H9 (cell line): ENCODE measurements at regions not wholly inside any gene's neighbourhood (a gene's known extent, or its start where the extent isn't known, plus 50 kb on each side); places are given as distances from the start of the nearest gene placed in this dataset.

ENCODE experiments used
- DNase-seq: peaks from one replicate; pipeline ENCODE4 v3.0.0-alpha.2; 2017
- H2AFZ ChIP-seq: one replicate; pipeline ENCODE4 v1.6.1; 2013; ENCODE audit warnings: mild to moderate bottlenecking, low read length, control low read depth, moderate library complexity
- H2AK5ac ChIP-seq: 2 replicates; pipeline ENCODE4 v1.6.1; 2013; ENCODE audit warnings: low read length, control low read depth, mixed read lengths; ENCODE audit not compliant: insufficient read length
- H2BK120ac ChIP-seq: one replicate; pipeline ENCODE4 v1.6.1; 2013; ENCODE audit warnings: low read depth, mild to moderate bottlenecking, low read length, control low read depth, inconsistent platforms; ENCODE audit not compliant: poor library complexity, severe bottlenecking
- H2BK12ac ChIP-seq: 2 replicates; pipeline ENCODE4 v1.6.1; 2013; ENCODE audit warnings: low read length, control low read depth, mixed read lengths, low read depth; ENCODE audit not compliant: insufficient read length
- H2BK15ac ChIP-seq: 2 replicates; pipeline ENCODE4 v1.6.1; 2013; ENCODE audit warnings: low read depth, low read length, control low read depth
- H2BK20ac ChIP-seq: one replicate; pipeline ENCODE4 v1.6.1; 2013; ENCODE audit warnings: low read depth, mild to moderate bottlenecking, low read length, control low read depth, inconsistent platforms; ENCODE audit not compliant: poor library complexity, severe bottlenecking
- H2BK5ac ChIP-seq: 2 replicates; pipeline ENCODE4 v1.6.1; 2013; ENCODE audit warnings: low read length, control low read depth, mixed read lengths; ENCODE audit not compliant: insufficient read length
- H3K14ac ChIP-seq: 2 replicates; pipeline ENCODE4 v1.6.1; 2013; ENCODE audit warnings: low read length, control low read depth; ENCODE audit not compliant: insufficient read depth
- H3K18ac ChIP-seq: 2 replicates; pipeline ENCODE4 v1.6.1; 2013; ENCODE audit warnings: low read depth, mild to moderate bottlenecking, mixed read lengths, low read length, control low read depth; ENCODE audit not compliant: insufficient read length
- H3K23ac ChIP-seq: 2 replicates; pipeline ENCODE4 v1.6.1; 2013; ENCODE audit warnings: low read length, control low read depth, mixed read lengths, low read depth; ENCODE audit not compliant: insufficient read length
- H3K23me2 ChIP-seq: 2 replicates; pipeline ENCODE4 v1.6.1; 2013; ENCODE audit warnings: low read depth, mild to moderate bottlenecking, mixed read lengths, low read length, control low read depth; ENCODE audit not compliant: insufficient read length, poor library complexity, severe bottlenecking
- H3K27ac ChIP-seq: 2 replicates; pipeline ENCODE4 v1.5.1; 2013; ENCODE audit warnings: low read length, control low read depth, mixed read lengths, low read depth; ENCODE audit not compliant: insufficient read length
- H3K27me3 ChIP-seq: 2 replicates; pipeline ENCODE4 v1.6.1; 2013; ENCODE audit warnings: low read length, control low read depth, inconsistent platforms; ENCODE audit not compliant: insufficient read depth
- H3K4ac ChIP-seq: 2 replicates; pipeline ENCODE4 v1.6.1; 2013; ENCODE audit warnings: low read depth, mild to moderate bottlenecking, control low read depth, inconsistent platforms, low read length, moderate library complexity
- H3K4me1 ChIP-seq: 2 replicates; pipeline ENCODE4 v1.6.1; 2013; ENCODE audit warnings: low read length, control low read depth, inconsistent platforms; ENCODE audit not compliant: insufficient read depth
- H3K4me2 ChIP-seq: 2 replicates; pipeline ENCODE4 v1.6.1; 2013; ENCODE audit warnings: low read length, control low read depth, mixed read lengths; ENCODE audit not compliant: insufficient read length, insufficient read depth
- H3K56ac ChIP-seq: 2 replicates; pipeline ENCODE4 v1.6.1; 2013; ENCODE audit warnings: low read depth, mild to moderate bottlenecking, mixed read lengths, low read length, control low read depth; ENCODE audit not compliant: insufficient read length
- H3K79me1 ChIP-seq: 2 replicates; pipeline ENCODE4 v1.6.1; 2013; ENCODE audit warnings: low read depth, mild to moderate bottlenecking, moderate library complexity, low read length, control low read depth, inconsistent platforms; ENCODE audit not compliant: insufficient read depth, poor library complexity, severe bottlenecking
- H3K79me2 ChIP-seq: 2 replicates; pipeline ENCODE4 v1.6.1; 2013; ENCODE audit warnings: low read length, control low read depth, inconsistent platforms; ENCODE audit not compliant: insufficient read depth
- H3K9ac ChIP-seq: 2 replicates; pipeline ENCODE4 v1.6.1; 2013; ENCODE audit warnings: low read length, control low read depth, mixed read lengths; ENCODE audit not compliant: insufficient read length; ENCODE audit errors: extremely low read depth
- H3K9me3 ChIP-seq: one replicate; pipeline ENCODE4 v1.6.1; 2013; ENCODE audit warnings: low read depth, low read length, inconsistent platforms; ENCODE audit not compliant: control insufficient read depth
- H3T11ph ChIP-seq: one replicate; pipeline ENCODE4 v1.6.1; 2013; ENCODE audit warnings: mild to moderate bottlenecking, low read length, control low read depth, inconsistent platforms
- H4K20me1 ChIP-seq: one replicate; pipeline ENCODE4 v1.6.1; 2013; ENCODE audit not compliant: control insufficient read depth, insufficient read length, insufficient read depth
- H4K5ac ChIP-seq: 2 replicates; pipeline ENCODE4 v1.6.1; 2013; ENCODE audit warnings: low read depth, mild to moderate bottlenecking, mixed read lengths, low read length, control low read depth; ENCODE audit not compliant: insufficient read length
- H4K8ac ChIP-seq: replicated peaks from 2 replicates; pipeline ENCODE4 v1.6.1; 2013; ENCODE audit warnings: low read length, control low read depth, mixed read lengths, low read depth; ENCODE audit not compliant: insufficient read length
- H4K91ac ChIP-seq: 2 replicates; pipeline ENCODE4 v1.6.1; 2013; ENCODE audit warnings: low read depth, mild to moderate bottlenecking, moderate library complexity, mixed read lengths, low read length, control low read depth; ENCODE audit not compliant: insufficient read length
- H3K27ac Mint-ChIP-seq, 3 experiments: 2 replicates in 2 of 3; 3 replicates in 1 of 3; pipeline ENCODE4 v1.8.0; 2020 to 2021; ENCODE audit warnings: mixed read lengths in 3 of 3, mild to moderate bottlenecking in 1 of 3, moderate library complexity in 1 of 3
- H3K27me3 Mint-ChIP-seq: 2 replicates; pipeline ENCODE4 v1.8.0; 2021; ENCODE audit warnings: low read depth, mild to moderate bottlenecking, moderate library complexity, mixed read lengths
- H3K36me3 Mint-ChIP-seq, 3 experiments: 2 replicates in 2 of 3; 3 replicates in 1 of 3; pipeline ENCODE4 v1.8.0; 2020 to 2021; ENCODE audit warnings: low read depth in 3 of 3, mixed read lengths in 3 of 3; ENCODE audit not compliant: insufficient read depth in 1 of 3
- H3K4me1 Mint-ChIP-seq, 2 experiments: 2 replicates each; pipeline ENCODE4 v1.8.0; 2020; ENCODE audit warnings: mixed read lengths in 2 of 2
- H3K4me3 Mint-ChIP-seq, 2 experiments: 2 replicates in 1 of 2; 3 replicates in 1 of 2; pipeline ENCODE4 v1.8.0; 2020 to 2021; ENCODE audit warnings: mild to moderate bottlenecking in 2 of 2, mixed read lengths in 2 of 2, moderate library complexity in 1 of 2
- H3K9me3 Mint-ChIP-seq, 2 experiments: 2 replicates in 1 of 2; 3 replicates in 1 of 2; pipeline ENCODE4 v1.8.0; 2020; ENCODE audit warnings: mild to moderate bottlenecking in 2 of 2, mixed read lengths in 2 of 2, moderate library complexity in 1 of 2
- WGBS: extraction: QIAGEN DNeasy Blood & Tissue Kit; methylation state at CpG from one replicate; pipeline ENCODE4 v1.1.7; 2013; ENCODE audit warnings: missing lambda C conversion rate, low lambda C conversion rate, mixed read lengths; ENCODE audit not compliant: insufficient read length; ENCODE audit errors: extremely low coverage; 5-methylcytosine and 5-hydroxymethylcytosine counted together
- TF ChIP-seq, protein P1 (sequence below): fragments of 200-600 bp; sonication (generic); conservative IDR thresholded peaks from 3 replicates; pipeline ENCODE4 v1.8.0; 2021; ENCODE audit warnings: antibody characterized with exemption, mild to moderate bottlenecking

- Histone ChIP-seq H3K9ac (no peak overlapping the region), H3K56ac (no peak overlapping the region), H3K23ac (no peak overlapping the region), H3K14ac (no peak overlapping the region), H3K18ac (no peak overlapping the region), H3K4me1 (no peaks in the 10 kb centered on the region), H3K4me2 (no peak overlapping the region), H4K8ac (no peak overlapping the region), H3K27ac (no peak overlapping the region), H3K79me1 (no peaks in the 10 kb centered on the region), H2BK120ac (no peak overlapping the region), H3K9me3 (no peaks in the 10 kb centered on the region), H3K23me2 (no peaks in the 10 kb centered on the region), H2BK15ac (no peak overlapping the region), H3K27me3 (no peaks in the 10 kb centered on the region), H4K20me1 (no peaks in the 10 kb centered on the region), H4K91ac (no peak overlapping the region), H3K79me2 (no peaks in the 10 kb centered on the region), H2BK12ac (no peak overlapping the region), H2BK20ac (no peak overlapping the region), H2AFZ (no peak overlapping the region), H2BK5ac (no peak overlapping the region), H3T11ph (no peak overlapping the region), H4K5ac (no peak overlapping the region), H2AK5ac (no peak overlapping the region), H3K4ac (no peak overlapping the region)
- Mint-ChIP-seq H3K27me3 (peaks cover 26% of the 10 kb centered on the region), H3K4me1 (no peaks in the 10 kb centered on the region), H3K27ac (no peak overlapping the region), H3K4me3 (no peak overlapping the region), H3K9me3 (no peaks in the 10 kb centered on the region), H3K36me3 (no peaks in the 10 kb centered on the region)
- no peak for DNase-seq
- TF ChIP-seq, protein P1, sequence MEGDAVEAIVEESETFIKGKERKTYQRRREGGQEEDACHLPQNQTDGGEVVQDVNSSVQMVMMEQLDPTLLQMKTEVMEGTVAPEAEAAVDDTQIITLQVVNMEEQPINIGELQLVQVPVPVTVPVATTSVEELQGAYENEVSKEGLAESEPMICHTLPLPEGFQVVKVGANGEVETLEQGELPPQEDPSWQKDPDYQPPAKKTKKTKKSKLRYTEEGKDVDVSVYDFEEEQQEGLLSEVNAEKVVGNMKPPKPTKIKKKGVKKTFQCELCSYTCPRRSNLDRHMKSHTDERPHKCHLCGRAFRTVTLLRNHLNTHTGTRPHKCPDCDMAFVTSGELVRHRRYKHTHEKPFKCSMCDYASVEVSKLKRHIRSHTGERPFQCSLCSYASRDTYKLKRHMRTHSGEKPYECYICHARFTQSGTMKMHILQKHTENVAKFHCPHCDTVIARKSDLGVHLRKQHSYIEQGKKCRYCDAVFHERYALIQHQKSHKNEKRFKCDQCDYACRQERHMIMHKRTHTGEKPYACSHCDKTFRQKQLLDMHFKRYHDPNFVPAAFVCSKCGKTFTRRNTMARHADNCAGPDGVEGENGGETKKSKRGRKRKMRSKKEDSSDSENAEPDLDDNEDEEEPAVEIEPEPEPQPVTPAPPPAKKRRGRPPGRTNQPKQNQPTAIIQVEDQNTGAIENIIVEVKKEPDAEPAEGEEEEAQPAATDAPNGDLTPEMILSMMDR: no peak
- WGBS: no CpG with 5 or more reads among the region's 3 CpGs
These were observed 178.2 kb upstream of the ATP5MC3 start for GRCh38 chr2:175359710-175360109.
